ENCODE measurements at regions not wholly inside any gene's neighbourhood (a gene's known extent, or its start where the extent isn't known, plus 50 kb on each side); places are given as distances from the start of the nearest gene placed in this dataset.
"Not testable (repeated sequence)": the region's sequence is repeated elsewhere in the genome, so short reads cannot be mapped to it uniquely, and the experiment has no call there.

- no peak for DNase-seq
Observed at GRCh38 chr1:209158851-209159250, 424.7 kb upstream of the CAMK1G start.

GRCh38 chr1:209160230-209160629 is 423.3 kb upstream of the CAMK1G start:
- DNase-seq: no peak

GRCh38 chr1:209162651-209163050 is 420.9 kb upstream of the CAMK1G start:
- DNase-seq: no peak

GRCh38 chr1:209168204-209168603 is 415.3 kb upstream of the CAMK1G start:
- no peak for DNase-seq

GRCh38 chr1:209171151-209171550 is 412.4 kb upstream of the CAMK1G start:
- DNase-seq: no peak

- DNase-seq: no peak
Observed at GRCh38 chr1:209172286-209172685, 411.2 kb upstream of the CAMK1G start.

- not testable (repeated sequence) for DNase-seq
Observed at GRCh38 chr1:209172792-209173542, 410.5 kb upstream of the CAMK1G start.

- DNase-seq: not testable (repeated sequence)
Observed at GRCh38 chr1:209173796-209174195, 409.7 kb upstream of the CAMK1G start.

- no peak for DNase-seq
Observed at GRCh38 chr1:209176866-209177430, 406.6 kb upstream of the CAMK1G start.

GRCh38 chr1:209183195-209183594 is 400.3 kb upstream of the CAMK1G start:
- DNase-seq: no peak

GRCh38 chr1:209187589-209187988 is 395.9 kb upstream of the CAMK1G start:
- no peak for DNase-seq

GRCh38 chr1:209190591-209191261 is 392.8 kb upstream of the CAMK1G start:
- DNase-seq: peak; percentile 59

- DNase-seq: no peak
Observed at GRCh38 chr1:209191262-209191634, 392.3 kb upstream of the CAMK1G start.

- DNase-seq: no peak
Observed at GRCh38 chr1:209196140-209196539, 387.4 kb upstream of the CAMK1G start.

GRCh38 chr1:209198961-209199750 is 384.4 kb upstream of the CAMK1G start:
- no peak for DNase-seq

GRCh38 chr1:209199822-209200221 is 383.7 kb upstream of the CAMK1G start:
- DNase-seq: no peak

- DNase-seq: not testable (repeated sequence)
Observed at GRCh38 chr1:209202321-209202720, 381.2 kb upstream of the CAMK1G start.

GRCh38 chr1:209202830-209203532 is 380.5 kb upstream of the CAMK1G start:
- DNase-seq: no peak

- no peak for DNase-seq
Observed at GRCh38 chr1:209203533-209203895, 380.0 kb upstream of the CAMK1G start.

GRCh38 chr1:209205039-209205438 is 378.5 kb upstream of the CAMK1G start:
- no peak for DNase-seq

GRCh38 chr1:209207126-209207700 is 376.3 kb upstream of the CAMK1G start:
- DNase-seq: no peak

- peak; percentile 45 for DNase-seq
Observed at GRCh38 chr1:209207701-209208286, 375.7 kb upstream of the CAMK1G start.

Data from SHP77 treated with DMSO at 0.1 percent for 48 hours (cell line).